Activated B cell treated with CpG ODN at 0.5 μM for 24 hours (primary cell): ENCODE measurements at regions not wholly inside any gene's neighbourhood (a gene's known extent, or its start where the extent isn't known, plus 50 kb on each side); places are given as distances from the start of the nearest gene placed in this dataset.

Experiments used
- ATAC-seq: fragments of 200-7000 bp; cut with Tn5 transposase; one replicate; pipeline ENCODE4 v1.10.0; 2021; ENCODE audit warnings: low read depth, mild to moderate bottlenecking, moderate library complexity
- CTCF ChIA-PET: fragments of 350-600 bp; sonication (Branson Sonifier 250); formaldehyde crosslinking; loops from one replicate; lab custom pipeline; 2021; ENCODE audit warnings: antibody characterized with exemption; lab: Charles Lee
- POLR2A ChIA-PET: fragments of 350-600 bp; sonication (Branson Sonifier 250); formaldehyde crosslinking; loops from one replicate; lab custom pipeline; 2021; ENCODE audit warnings: antibody characterized with exemption; lab: Charles Lee
- DNase-seq: peaks from one replicate; pipeline ENCODE4 v3.0.0; 2022
- H3K27ac Mint-ChIP-seq: one replicate; pipeline ENCODE4 v1.8.0; 2020; ENCODE audit warnings: mixed read lengths
- H3K27me3 Mint-ChIP-seq: one replicate; pipeline ENCODE4 v1.8.0; 2021; ENCODE audit warnings: mixed read lengths
- H3K36me3 Mint-ChIP-seq: one replicate; pipeline ENCODE4 v1.8.0; 2021; ENCODE audit warnings: low read depth, mixed read lengths
- H3K4me1 Mint-ChIP-seq: one replicate; pipeline ENCODE4 v1.8.0; 2021; ENCODE audit warnings: mixed read lengths
- H3K4me3 Mint-ChIP-seq: one replicate; pipeline ENCODE4 v1.8.0; 2020; ENCODE audit warnings: mild to moderate bottlenecking, mixed read lengths
- H3K9me3 Mint-ChIP-seq: one replicate; pipeline ENCODE4 v1.8.0; 2020; ENCODE audit warnings: mixed read lengths
- intact Hi-C: fragments of 100-400 bp; cut with micrococcal nuclease; formaldehyde crosslinking; loops from one replicate; pipeline ENCODE4 v1.15.1; 2024
- TF ChIP-seq, protein P1 (sequence below): fragments of 200-600 bp; IDR thresholded peaks from one replicate; pipeline ENCODE4 v1.8.0; 2022; ENCODE audit warnings: antibody characterized with exemption, mild to moderate bottlenecking

DNA sequence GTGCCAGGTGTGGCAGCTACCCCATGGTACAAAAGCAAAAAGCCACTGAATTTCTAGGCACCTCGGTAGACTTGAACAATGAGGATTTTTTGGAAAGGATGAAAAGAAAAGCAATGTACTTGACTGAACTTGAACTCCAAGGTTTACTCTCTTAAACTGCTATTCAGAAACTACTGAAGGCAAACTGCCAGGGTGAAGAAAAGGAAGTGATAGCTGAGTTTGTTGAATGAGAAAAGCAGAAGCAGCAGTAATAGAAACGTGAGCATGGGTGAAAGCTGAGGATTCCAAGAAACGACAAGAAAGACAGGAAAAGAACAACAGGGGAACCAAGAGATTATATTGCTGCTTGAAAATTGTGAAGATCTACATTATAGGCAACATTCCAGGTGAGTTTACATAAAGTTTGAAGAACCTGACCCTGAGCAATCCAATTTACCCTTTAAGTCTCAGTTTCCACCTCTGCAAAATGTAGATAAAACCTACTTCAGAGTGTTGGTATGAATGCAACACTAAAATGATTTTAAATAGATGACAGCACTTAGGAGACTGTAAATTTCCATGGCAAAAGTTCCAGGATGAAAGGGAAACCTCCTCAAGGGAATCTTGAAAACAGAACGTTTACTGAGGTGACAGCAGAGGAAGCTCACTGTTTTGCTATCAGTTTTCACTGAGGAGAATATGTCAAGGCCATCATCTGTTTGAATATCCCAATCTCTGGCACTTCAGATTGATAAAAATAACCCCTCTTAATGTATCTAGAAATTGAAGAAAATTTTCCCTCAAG lies 245.8 kb downstream of the SPATA31D1 start:
- Mint-ChIP-seq H3K9me3 (peaks cover 15% of the 10 kb centered on the region), H3K36me3 (no peaks in the 10 kb centered on the region)

DNA sequence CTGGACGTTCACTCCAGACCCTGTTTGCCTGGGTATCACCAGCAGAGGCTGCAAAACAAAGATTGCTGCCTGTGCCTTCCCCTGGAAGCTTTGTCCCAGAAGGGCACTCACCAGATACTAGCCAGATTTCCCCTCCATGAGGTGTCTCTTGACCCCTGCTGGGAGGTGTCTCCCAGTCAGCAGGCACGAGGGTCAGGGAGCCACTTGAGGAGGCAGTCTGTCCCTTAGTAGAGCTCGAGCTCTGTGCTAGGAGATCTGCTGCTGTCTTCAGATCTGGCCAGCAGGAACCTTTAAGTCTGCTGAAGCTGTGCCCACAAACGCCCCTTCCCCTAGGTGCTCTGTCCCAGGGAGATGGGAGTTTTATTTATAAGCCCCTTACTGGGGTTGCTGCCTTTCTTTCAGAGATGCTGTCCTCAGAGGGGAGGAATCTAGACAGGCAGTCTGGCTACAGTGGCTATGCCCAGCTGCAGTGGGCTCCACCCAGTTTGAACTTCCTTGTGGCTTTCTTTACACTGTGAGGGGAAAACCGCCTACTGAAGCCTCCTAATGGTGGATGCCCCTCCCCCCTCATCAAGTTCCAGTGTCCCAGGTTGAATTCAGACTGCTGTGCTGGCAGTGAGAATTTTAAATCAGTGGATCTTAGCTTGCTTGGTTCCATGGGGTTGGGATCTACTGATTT lies 253.9 kb downstream of the SPATA31D1 start:
- H3K4me1 Mint-ChIP-seq: peaks cover 18% of the 10 kb centered on the region
- ATAC-seq: no peak
- H3K4me3 Mint-ChIP-seq: no peak overlapping the region
- CTCF ChIA-PET: no interaction called here
- peaks cover 23% of the 10 kb centered on the region for H3K9me3 Mint-ChIP-seq
- TF ChIP-seq, protein P1, sequence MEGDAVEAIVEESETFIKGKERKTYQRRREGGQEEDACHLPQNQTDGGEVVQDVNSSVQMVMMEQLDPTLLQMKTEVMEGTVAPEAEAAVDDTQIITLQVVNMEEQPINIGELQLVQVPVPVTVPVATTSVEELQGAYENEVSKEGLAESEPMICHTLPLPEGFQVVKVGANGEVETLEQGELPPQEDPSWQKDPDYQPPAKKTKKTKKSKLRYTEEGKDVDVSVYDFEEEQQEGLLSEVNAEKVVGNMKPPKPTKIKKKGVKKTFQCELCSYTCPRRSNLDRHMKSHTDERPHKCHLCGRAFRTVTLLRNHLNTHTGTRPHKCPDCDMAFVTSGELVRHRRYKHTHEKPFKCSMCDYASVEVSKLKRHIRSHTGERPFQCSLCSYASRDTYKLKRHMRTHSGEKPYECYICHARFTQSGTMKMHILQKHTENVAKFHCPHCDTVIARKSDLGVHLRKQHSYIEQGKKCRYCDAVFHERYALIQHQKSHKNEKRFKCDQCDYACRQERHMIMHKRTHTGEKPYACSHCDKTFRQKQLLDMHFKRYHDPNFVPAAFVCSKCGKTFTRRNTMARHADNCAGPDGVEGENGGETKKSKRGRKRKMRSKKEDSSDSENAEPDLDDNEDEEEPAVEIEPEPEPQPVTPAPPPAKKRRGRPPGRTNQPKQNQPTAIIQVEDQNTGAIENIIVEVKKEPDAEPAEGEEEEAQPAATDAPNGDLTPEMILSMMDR: no peak
- POLR2A ChIA-PET: no interaction called here
- intact Hi-C loops: no loop called here
- peaks cover 3% of the 10 kb centered on the region for H3K36me3 Mint-ChIP-seq
- H3K27me3 Mint-ChIP-seq: no peaks in the 10 kb centered on the region
- no peak for DNase-seq
- H3K27ac Mint-ChIP-seq: no peak overlapping the region

More for the DNA sequence above, 245.8 kb downstream of the SPATA31D1 start:
- intact Hi-C loops: loop anchor here (10.0 kb wide), 1 partner anchor 1800 kb away; no protein-coding TSS in a partner anchor
- Mint-ChIP-seq H3K4me1 (peaks cover 8% of the 10 kb centered on the region), H3K4me3 (no peak overlapping the region), H3K27ac (no peak overlapping the region), H3K27me3 (no peaks in the 10 kb centered on the region)
- ChIA-PET POLR2A (no interaction called here), CTCF (no interaction called here)
- TF ChIP-seq, protein P1: no peak
- DNase-seq (no peak), ATAC-seq (no peak)

DNA sequence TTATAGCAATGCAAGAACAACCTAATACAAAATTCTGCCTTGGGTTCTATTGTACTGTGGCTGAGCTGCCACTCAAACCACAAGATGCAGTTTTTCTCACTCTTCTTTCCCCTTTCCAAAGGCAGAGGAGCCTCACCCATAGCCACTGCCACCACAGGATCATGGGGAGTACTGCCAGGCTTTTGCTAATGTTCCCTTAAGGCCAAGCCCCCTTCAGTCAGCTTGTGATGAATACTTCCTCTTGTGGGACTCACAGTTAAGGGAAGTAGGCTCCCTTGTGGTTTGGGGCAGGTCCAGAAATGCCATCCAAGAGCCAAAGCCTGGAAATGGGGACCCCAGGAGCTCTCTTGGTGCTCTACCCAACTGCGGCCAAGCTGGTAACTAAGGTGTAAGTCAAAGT lies 258.7 kb downstream of the SPATA31D1 start:
- Mint-ChIP-seq H3K4me1 (peaks cover 17% of the 10 kb centered on the region), H3K27ac (no peak overlapping the region), H3K27me3 (no peaks in the 10 kb centered on the region), H3K4me3 (no peak overlapping the region), H3K36me3 (no peaks in the 10 kb centered on the region), H3K9me3 (no peaks in the 10 kb centered on the region)
- DNase-seq: no peak
- no peak for ATAC-seq
- CTCF ChIA-PET: no interaction called here
- intact Hi-C loops: no loop called here
- POLR2A ChIA-PET: no interaction called here
- TF ChIP-seq, protein P1: no peak

DNA sequence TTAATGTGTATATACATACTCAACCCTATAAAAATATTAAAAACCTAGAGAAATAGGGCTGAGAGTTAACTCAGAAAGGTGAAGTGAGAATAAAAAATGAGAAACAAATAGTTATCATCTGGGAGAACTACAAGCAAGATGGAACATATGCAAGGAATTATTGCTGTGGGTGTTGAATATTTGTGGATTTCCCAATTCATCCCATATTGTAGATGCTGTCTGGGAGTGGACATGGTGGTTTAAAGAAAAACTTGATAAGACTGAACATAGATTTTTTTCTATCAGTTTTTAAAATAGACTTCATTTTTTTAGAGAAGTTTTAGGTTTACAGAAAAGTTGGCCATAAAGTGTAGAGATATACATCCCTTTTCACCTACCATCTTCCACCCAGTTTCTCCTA lies 263.5 kb downstream of the SPATA31D1 start:
- Mint-ChIP-seq H3K9me3 (no peaks in the 10 kb centered on the region), H3K4me3 (no peak overlapping the region), H3K27ac (no peak overlapping the region), H3K4me1 (peaks cover 10% of the 10 kb centered on the region), H3K36me3 (no peaks in the 10 kb centered on the region), H3K27me3 (no peaks in the 10 kb centered on the region)
- ATAC-seq (no peak), DNase-seq (no peak)
- intact Hi-C loops: no loop called here
- CTCF ChIA-PET: no interaction called here
- TF ChIP-seq, protein P1: no peak
- POLR2A ChIA-PET: no interaction called here

DNA sequence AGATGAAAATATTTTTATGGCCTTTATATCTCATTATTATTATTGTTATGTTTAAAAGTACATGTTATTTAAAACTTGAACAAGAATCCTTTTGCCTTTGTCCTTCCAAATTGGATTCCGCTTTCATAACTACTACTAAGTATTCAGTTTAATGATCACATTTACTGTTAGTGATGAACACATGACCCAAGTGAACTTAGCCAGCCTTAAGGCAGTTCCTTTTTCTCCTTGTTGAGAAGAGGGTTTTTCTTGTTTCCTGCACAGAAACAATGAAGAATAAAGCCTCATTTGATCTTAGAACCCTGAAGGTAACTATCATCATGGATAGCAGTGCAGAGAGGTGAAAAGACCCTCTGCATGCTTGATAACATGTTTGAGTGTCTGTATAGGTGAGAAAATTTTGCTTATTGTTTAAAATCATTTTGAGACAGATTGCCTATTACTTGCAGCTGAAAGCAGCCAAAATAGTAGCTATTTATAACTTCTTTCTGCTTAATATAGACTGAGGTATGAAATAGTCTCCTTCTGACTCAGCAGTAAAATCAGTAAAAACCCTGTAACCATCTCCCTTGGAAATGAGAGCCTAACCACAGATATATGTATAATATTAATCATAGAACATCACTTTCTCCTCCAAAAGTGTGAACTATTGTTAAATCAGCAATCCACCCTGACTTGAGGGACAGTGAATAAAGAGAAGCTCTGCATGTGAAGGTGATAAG lies 266.2 kb downstream of the SPATA31D1 start:
- ChIA-PET CTCF (no interaction called here), POLR2A (interaction anchor here (0.6 kb wide), 1 partner anchor 36 kb away, joined by 9 read pairs; no protein-coding TSS in a partner anchor)
- no peaks in the 10 kb centered on the region for H3K36me3 Mint-ChIP-seq
- no peaks in the 10 kb centered on the region for H3K9me3 Mint-ChIP-seq
- intact Hi-C loops: no loop called here
- no peak for DNase-seq
- peaks cover 3% of the 10 kb centered on the region for H3K4me1 Mint-ChIP-seq
- no peak for ATAC-seq
- H3K27ac Mint-ChIP-seq: no peak overlapping the region
- TF ChIP-seq, protein P1: no peak
- H3K4me3 Mint-ChIP-seq: no peak overlapping the region
- no peaks in the 10 kb centered on the region for H3K27me3 Mint-ChIP-seq
